ENCODE measurements at regions not wholly inside any gene's neighbourhood (a gene's known extent, or its start where the extent isn't known, plus 50 kb on each side); places are given as distances from the start of the nearest gene placed in this dataset.

DNA sequence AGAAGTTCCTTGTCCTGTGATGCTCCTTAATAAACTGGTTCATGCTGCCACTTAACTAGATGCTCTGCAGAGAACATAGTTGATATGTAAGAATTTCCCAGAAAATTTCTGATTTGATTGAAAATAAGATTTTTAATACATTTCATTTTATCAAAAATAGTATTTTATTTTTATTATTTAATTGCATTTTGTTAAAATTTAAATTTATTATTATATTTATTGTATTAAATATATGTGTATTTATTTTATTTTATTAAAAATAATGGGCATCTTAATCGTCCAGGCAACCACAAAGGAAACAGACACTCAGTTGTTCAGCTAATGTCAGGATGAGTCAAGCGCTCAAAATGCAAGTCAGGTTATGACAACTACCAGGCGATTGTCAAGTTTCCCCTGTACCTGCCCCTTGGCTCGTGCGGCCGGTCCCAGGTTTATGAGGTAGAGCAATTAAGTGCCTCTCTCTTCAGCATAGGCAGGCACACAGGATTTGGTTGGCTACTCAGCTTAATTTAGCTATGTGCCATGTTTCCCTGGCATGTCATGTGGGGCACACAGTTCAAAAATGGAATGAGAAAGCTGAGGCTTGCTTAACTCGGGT, 361.2 kb downstream of the RND3 start:
- TF ChIP-seq, protein P1, sequence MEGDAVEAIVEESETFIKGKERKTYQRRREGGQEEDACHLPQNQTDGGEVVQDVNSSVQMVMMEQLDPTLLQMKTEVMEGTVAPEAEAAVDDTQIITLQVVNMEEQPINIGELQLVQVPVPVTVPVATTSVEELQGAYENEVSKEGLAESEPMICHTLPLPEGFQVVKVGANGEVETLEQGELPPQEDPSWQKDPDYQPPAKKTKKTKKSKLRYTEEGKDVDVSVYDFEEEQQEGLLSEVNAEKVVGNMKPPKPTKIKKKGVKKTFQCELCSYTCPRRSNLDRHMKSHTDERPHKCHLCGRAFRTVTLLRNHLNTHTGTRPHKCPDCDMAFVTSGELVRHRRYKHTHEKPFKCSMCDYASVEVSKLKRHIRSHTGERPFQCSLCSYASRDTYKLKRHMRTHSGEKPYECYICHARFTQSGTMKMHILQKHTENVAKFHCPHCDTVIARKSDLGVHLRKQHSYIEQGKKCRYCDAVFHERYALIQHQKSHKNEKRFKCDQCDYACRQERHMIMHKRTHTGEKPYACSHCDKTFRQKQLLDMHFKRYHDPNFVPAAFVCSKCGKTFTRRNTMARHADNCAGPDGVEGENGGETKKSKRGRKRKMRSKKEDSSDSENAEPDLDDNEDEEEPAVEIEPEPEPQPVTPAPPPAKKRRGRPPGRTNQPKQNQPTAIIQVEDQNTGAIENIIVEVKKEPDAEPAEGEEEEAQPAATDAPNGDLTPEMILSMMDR (conservative IDR thresholded peaks at IDR 0.05 in 1 of 2, IDR thresholded peaks at IDR 0.05 in 1 of 2; ENCODE audit: low read depth in 1 of 2, low read length in 2 of 2) = no peak
- no peak for TF ChIP-seq EZH2 (IDR thresholded peaks at IDR 0.05; ENCODE audit: low read length, missing control alignments)

All from fibroblast of lung (primary cell).